ENCODE measurements at regions not wholly inside any gene's neighbourhood (a gene's known extent, or its start where the extent isn't known, plus 50 kb on each side); places are given as distances from the start of the nearest gene placed in this dataset.
A peak's percentile ranks its signal among the peaks of the same experiment; 100 is the strongest.

- Mint-ChIP-seq H3K9me3 (no peaks in the 10 kb centered on the region), H3K4me1 (ENCODE audit: low read depth) (no peaks in the 10 kb centered on the region), H3K36me3 (ENCODE audit: low read depth) (no peaks in the 10 kb centered on the region), H3K4me3 (no peak overlapping the region), H3K27ac (no peak overlapping the region), H3K27me3 (peaks cover 6% of the 10 kb centered on the region)
- ChIA-PET POLR2A (no interaction called here), CTCF (interaction anchor here (1.2 kb wide), 1 partner anchor 25 kb away, joined by 3 read pairs; no protein-coding TSS in a partner anchor)
- TF ChIP-seq, protein P1, sequence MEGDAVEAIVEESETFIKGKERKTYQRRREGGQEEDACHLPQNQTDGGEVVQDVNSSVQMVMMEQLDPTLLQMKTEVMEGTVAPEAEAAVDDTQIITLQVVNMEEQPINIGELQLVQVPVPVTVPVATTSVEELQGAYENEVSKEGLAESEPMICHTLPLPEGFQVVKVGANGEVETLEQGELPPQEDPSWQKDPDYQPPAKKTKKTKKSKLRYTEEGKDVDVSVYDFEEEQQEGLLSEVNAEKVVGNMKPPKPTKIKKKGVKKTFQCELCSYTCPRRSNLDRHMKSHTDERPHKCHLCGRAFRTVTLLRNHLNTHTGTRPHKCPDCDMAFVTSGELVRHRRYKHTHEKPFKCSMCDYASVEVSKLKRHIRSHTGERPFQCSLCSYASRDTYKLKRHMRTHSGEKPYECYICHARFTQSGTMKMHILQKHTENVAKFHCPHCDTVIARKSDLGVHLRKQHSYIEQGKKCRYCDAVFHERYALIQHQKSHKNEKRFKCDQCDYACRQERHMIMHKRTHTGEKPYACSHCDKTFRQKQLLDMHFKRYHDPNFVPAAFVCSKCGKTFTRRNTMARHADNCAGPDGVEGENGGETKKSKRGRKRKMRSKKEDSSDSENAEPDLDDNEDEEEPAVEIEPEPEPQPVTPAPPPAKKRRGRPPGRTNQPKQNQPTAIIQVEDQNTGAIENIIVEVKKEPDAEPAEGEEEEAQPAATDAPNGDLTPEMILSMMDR (IDR thresholded peaks at IDR 0.05) = no peak
- intact Hi-C loops (cut with micrococcal nuclease) = no loop called here
- ATAC-seq (no peak), DNase-seq (no peak)
These were observed 249.7 kb upstream of the GYPC start for GRCh38 chr2:126406267-126406666.

GRCh38 chr2:126408671-126409070 is 247.3 kb upstream of the GYPC start:
- ChIA-PET CTCF (no interaction called here), POLR2A (no interaction called here)
- Mint-ChIP-seq H3K4me1 (ENCODE audit: low read depth) (peaks cover 16% of the 10 kb centered on the region), H3K36me3 (ENCODE audit: low read depth) (no peaks in the 10 kb centered on the region), H3K4me3 (no peak overlapping the region), H3K27me3 (peaks cover 2% of the 10 kb centered on the region), H3K9me3 (no peaks in the 10 kb centered on the region), H3K27ac (no peak overlapping the region)
- intact Hi-C loops (cut with micrococcal nuclease) = no loop called here
- no peak for ATAC-seq
- DNase-seq = no peak
- TF ChIP-seq, protein P1 (IDR thresholded peaks at IDR 0.05) = no peak

DNA sequence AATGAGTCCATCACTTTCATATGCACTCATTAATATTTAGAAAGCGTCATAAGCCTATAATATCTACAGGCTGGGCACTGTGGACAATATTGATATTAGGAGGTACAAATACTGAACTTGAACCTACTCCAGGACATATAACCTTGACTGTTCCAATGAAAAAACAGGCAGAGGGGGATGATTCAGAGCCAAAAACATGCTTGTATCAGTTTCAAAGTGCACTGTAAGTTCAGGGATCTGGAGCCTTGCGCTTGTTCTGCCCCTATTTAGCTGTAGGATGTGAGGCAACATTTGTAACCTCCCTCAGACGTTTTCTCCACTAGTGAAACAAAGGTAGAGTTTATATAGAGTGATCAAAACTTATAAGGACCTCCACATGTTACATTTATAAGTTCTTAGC is 246.1 kb upstream of the GYPC start:
- no peak overlapping the region for H3K4me3 Mint-ChIP-seq
- POLR2A ChIA-PET = no interaction called here
- H3K27ac Mint-ChIP-seq = no peak overlapping the region
- intact Hi-C loops (cut with micrococcal nuclease) = no loop called here
- TF ChIP-seq, protein P1 (IDR thresholded peaks at IDR 0.05) = no peak
- H3K9me3 Mint-ChIP-seq = no peaks in the 10 kb centered on the region
- H3K4me1 Mint-ChIP-seq (ENCODE audit: low read depth) = peaks cover 16% of the 10 kb centered on the region
- peaks cover 1% of the 10 kb centered on the region for H3K27me3 Mint-ChIP-seq
- DNase-seq = no peak
- no peak for ATAC-seq
- no peaks in the 10 kb centered on the region for H3K36me3 Mint-ChIP-seq (ENCODE audit: low read depth)
- CTCF ChIA-PET = no interaction called here

GRCh38 chr2:126413079-126413478 is 242.9 kb upstream of the GYPC start:
- Mint-ChIP-seq H3K9me3 (no peaks in the 10 kb centered on the region), H3K36me3 (ENCODE audit: low read depth) (no peaks in the 10 kb centered on the region), H3K27me3 (no peaks in the 10 kb centered on the region), H3K4me1 (ENCODE audit: low read depth) (peaks cover 16% of the 10 kb centered on the region), H3K27ac (peak overlapping the region; percentile 16), H3K4me3 (no peak overlapping the region)
- ChIA-PET POLR2A (no interaction called here), CTCF (interaction anchor here (0.9 to 1.5 kb wide), 3 partner anchors 14 to 559 kb away, joined by 3 to 6 read pairs (median 3); no protein-coding TSS in a partner anchor)
- TF ChIP-seq, protein P1 (IDR thresholded peaks at IDR 0.05) = no peak
- intact Hi-C loops (cut with micrococcal nuclease) = no loop called here
- DNase-seq (no peak), ATAC-seq (peak; percentile 91)

DNA sequence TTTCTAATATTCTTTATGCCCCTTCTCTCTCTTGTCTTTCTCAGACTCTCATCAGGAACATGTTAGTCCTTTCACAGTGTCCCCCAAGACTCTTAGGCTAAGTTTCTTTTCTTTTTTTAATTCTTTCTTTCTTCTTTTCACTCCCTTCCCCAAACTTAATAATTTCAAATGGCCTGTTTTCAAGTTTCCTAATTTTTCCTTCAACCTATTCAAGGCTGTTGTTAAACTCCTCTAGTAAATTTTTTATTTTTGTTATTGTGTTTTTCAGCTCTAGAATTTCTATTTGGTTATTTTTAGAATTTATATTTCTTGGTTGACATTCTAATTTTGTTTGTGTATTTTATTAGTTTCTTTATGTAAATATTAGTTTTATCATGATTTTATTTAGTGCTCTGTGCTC is 236.6 kb upstream of the GYPC start:
- DNase-seq = no peak
- Mint-ChIP-seq H3K9me3 (peaks cover 15% of the 10 kb centered on the region), H3K27ac (no peak overlapping the region), H3K4me1 (ENCODE audit: low read depth) (no peaks in the 10 kb centered on the region), H3K36me3 (ENCODE audit: low read depth) (no peaks in the 10 kb centered on the region), H3K27me3 (peaks cover 2% of the 10 kb centered on the region), H3K4me3 (no peak overlapping the region)
- TF ChIP-seq, protein P1 (IDR thresholded peaks at IDR 0.05) = no peak
- CTCF ChIA-PET = no interaction called here
- ATAC-seq = no peak
- POLR2A ChIA-PET = no interaction called here
- intact Hi-C loops (cut with micrococcal nuclease) = no loop called here

Measured in activated CD8-positive, alpha-beta T cell treated with anti-CD3 and anti-CD28 coated beads for 36 hours (primary cell).